Activated CD4-positive, alpha-beta memory T cell treated with anti-CD3 and anti-CD28 coated beads for 36 hours (primary cell): ENCODE measurements at regions not wholly inside any gene's neighbourhood (a gene's known extent, or its start where the extent isn't known, plus 50 kb on each side); places are given as distances from the start of the nearest gene placed in this dataset.
"Not testable (repeated sequence)": the region's sequence is repeated elsewhere in the genome, so short reads cannot be mapped to it uniquely, and the experiment has no call there.

ENCODE experiments used
- CTCF ChIA-PET: fragments of 350-600 bp; sonication (Branson Sonifier 250); formaldehyde crosslinking; loops from one replicate; lab custom pipeline; 2021; ENCODE audit warnings: antibody characterized with exemption, inconsistent platforms; lab: Charles Lee
- POLR2A ChIA-PET: fragments of 350-600 bp; sonication (Branson Sonifier 250); formaldehyde crosslinking; loops from one replicate; lab custom pipeline; 2021; ENCODE audit warnings: antibody characterized with exemption; lab: Charles Lee
- DNase-seq: peaks from one replicate; pipeline ENCODE4 v3.0.0-alpha.2; 2020
- H3K27ac Mint-ChIP-seq: one replicate; pipeline ENCODE4 v1.8.0; 2021; ENCODE audit warnings: mixed read lengths
- H3K27me3 Mint-ChIP-seq: one replicate; pipeline ENCODE4 v1.8.0; 2021; ENCODE audit warnings: mixed read lengths
- H3K36me3 Mint-ChIP-seq: one replicate; pipeline ENCODE4 v1.8.0; 2021; ENCODE audit warnings: mixed read lengths
- H3K4me1 Mint-ChIP-seq: one replicate; pipeline ENCODE4 v1.8.0; 2021; ENCODE audit warnings: low read depth, mixed read lengths
- H3K4me3 Mint-ChIP-seq: one replicate; pipeline ENCODE4 v1.8.0; 2021; ENCODE audit warnings: mild to moderate bottlenecking, mixed read lengths
- H3K9me3 Mint-ChIP-seq: one replicate; pipeline ENCODE4 v1.8.0; 2021; ENCODE audit warnings: mixed read lengths
- intact Hi-C: fragments of 100-400 bp; cut with micrococcal nuclease; formaldehyde crosslinking; loops from one replicate; pipeline ENCODE4 v1.15.1; 2023

GRCh38 chr3:139108253-139108969 is 63.7 kb upstream of the PRR23C start:
- Mint-ChIP-seq H3K27ac (no peak overlapping the region), H3K4me3 (no peak overlapping the region), H3K4me1 (peaks cover 1% of the 10 kb centered on the region), H3K36me3 (no peaks in the 10 kb centered on the region), H3K27me3 (no peaks in the 10 kb centered on the region), H3K9me3 (no peaks in the 10 kb centered on the region)
- intact Hi-C loops = no loop called here
- CTCF ChIA-PET = interaction anchor here (0.5 to 1.5 kb wide), 2 partner anchors 220 to 326 kb away, joined by 3 to 4 read pairs; no protein-coding TSS in a partner anchor
- DNase-seq = no peak
- POLR2A ChIA-PET = no interaction called here

GRCh38 chr3:139109271-139109670 is 64.6 kb upstream of the PRR23C start:
- intact Hi-C loops = no loop called here
- H3K27me3 Mint-ChIP-seq = peaks cover 2% of the 10 kb centered on the region
- ChIA-PET POLR2A (no interaction called here), CTCF (interaction anchor here (1.5 kb wide), 1 partner anchor 219 kb away, joined by 4 read pairs; no protein-coding TSS in a partner anchor)
- H3K27ac Mint-ChIP-seq = no peak overlapping the region
- H3K4me3 Mint-ChIP-seq = no peak overlapping the region
- DNase-seq = no peak
- no peaks in the 10 kb centered on the region for H3K36me3 Mint-ChIP-seq
- peaks cover 1% of the 10 kb centered on the region for H3K4me1 Mint-ChIP-seq
- no peaks in the 10 kb centered on the region for H3K9me3 Mint-ChIP-seq

GRCh38 chr3:139110072-139110830 is 65.6 kb upstream of the PRR23C start:
- H3K27me3 Mint-ChIP-seq = peaks cover 2% of the 10 kb centered on the region
- POLR2A ChIA-PET = no interaction called here
- H3K36me3 Mint-ChIP-seq = no peaks in the 10 kb centered on the region
- no peak overlapping the region for H3K27ac Mint-ChIP-seq
- H3K4me1 Mint-ChIP-seq = peaks cover 1% of the 10 kb centered on the region
- CTCF ChIA-PET = interaction anchor here (0.7 to 3.7 kb wide), 6 partner anchors 8 to 235 kb away, joined by 3 to 68 read pairs (median 8); partner anchors contain the start of gene MRPS22
- intact Hi-C loops = loop anchor here (5.0 to 10.0 kb wide), 2 partner anchors 163 to 535 kb away; partner anchors contain the start of genes FOXL2 and FOXL2NB
- no peak overlapping the region for H3K4me3 Mint-ChIP-seq
- DNase-seq = no peak
- no peaks in the 10 kb centered on the region for H3K9me3 Mint-ChIP-seq

GRCh38 chr3:139110929-139111328 is 66.2 kb upstream of the PRR23C start:
- H3K9me3 Mint-ChIP-seq = not testable (repeated sequence)
- intact Hi-C loops = loop anchor here (5.0 to 10.0 kb wide), 2 partner anchors 164 to 536 kb away; partner anchors contain the start of genes FOXL2 and FOXL2NB

GRCh38 chr3:139111392-139112229 is 66.9 kb upstream of the PRR23C start:
- Mint-ChIP-seq H3K36me3 (no peaks in the 10 kb centered on the region), H3K27ac (no peak overlapping the region), H3K27me3 (peaks cover 2% of the 10 kb centered on the region), H3K4me3 (no peak overlapping the region), H3K4me1 (peaks cover 1% of the 10 kb centered on the region), H3K9me3 (no peaks in the 10 kb centered on the region)
- intact Hi-C loops = loop anchor here (2.0 to 10.0 kb wide), 4 partner anchors 91 to 537 kb away; partner anchors contain the start of genes FOXL2 and FOXL2NB
- POLR2A ChIA-PET = no interaction called here
- CTCF ChIA-PET = interaction anchor here (0.6 to 3.7 kb wide), 22 partner anchors 10 to 965 kb away, joined by 3 to 68 read pairs (median 5); partner anchors contain the start of gene MRPS22
- DNase-seq = peak; percentile 71

More at GRCh38 chr3:139110929-139111328, 66.2 kb upstream of the PRR23C start:
- POLR2A ChIA-PET, DNase-seq, H3K4me1 Mint-ChIP-seq, H3K4me3 Mint-ChIP-seq, H3K27me3 Mint-ChIP-seq, H3K27ac Mint-ChIP-seq, H3K36me3 Mint-ChIP-seq: not testable (repeated sequence)
- CTCF ChIA-PET = interaction anchor here (1.5 to 3.7 kb wide), 7 partner anchors 9 to 234 kb away, joined by 6 to 68 read pairs (median 12); partner anchors contain the start of gene MRPS22

GRCh38 chr3:139112230-139112558 is 67.5 kb upstream of the PRR23C start:
- intact Hi-C loops = loop anchor here (2.0 to 10.0 kb wide), 4 partner anchors 91 to 537 kb away; partner anchors contain the start of genes FOXL2 and FOXL2NB
- CTCF ChIA-PET = interaction anchor here (0.6 to 3.7 kb wide), 23 partner anchors 9 to 965 kb away, joined by 3 to 68 read pairs (median 5); partner anchors contain the start of gene MRPS22

GRCh38 chr3:139113231-139113992 is 68.7 kb upstream of the PRR23C start:
- H3K4me3 Mint-ChIP-seq = no peak overlapping the region
- intact Hi-C loops = loop anchor here (2.0 to 10.0 kb wide), 4 partner anchors 89 to 539 kb away; partner anchors contain the start of genes FOXL2 and FOXL2NB
- ChIA-PET POLR2A (no interaction called here), CTCF (interaction anchor here (2.2 to 3.7 kb wide), 4 partner anchors 11 to 216 kb away, joined by 7 to 68 read pairs (median 18); no protein-coding TSS in a partner anchor)
- H3K4me1 Mint-ChIP-seq = peaks cover 1% of the 10 kb centered on the region
- no peak overlapping the region for H3K27ac Mint-ChIP-seq
- DNase-seq = peak; percentile 37
- H3K9me3 Mint-ChIP-seq = no peaks in the 10 kb centered on the region
- no peaks in the 10 kb centered on the region for H3K36me3 Mint-ChIP-seq
- peaks cover 2% of the 10 kb centered on the region for H3K27me3 Mint-ChIP-seq

More at GRCh38 chr3:139112230-139112558, 67.5 kb upstream of the PRR23C start:
- POLR2A ChIA-PET = no interaction called here
- H3K4me1 Mint-ChIP-seq = peaks cover 1% of the 10 kb centered on the region
- H3K9me3 Mint-ChIP-seq = no peaks in the 10 kb centered on the region
- no peak for DNase-seq
- no peak overlapping the region for H3K4me3 Mint-ChIP-seq
- no peaks in the 10 kb centered on the region for H3K36me3 Mint-ChIP-seq
- peaks cover 2% of the 10 kb centered on the region for H3K27me3 Mint-ChIP-seq
- H3K27ac Mint-ChIP-seq = no peak overlapping the region

GRCh38 chr3:139113993-139114375 is 69.3 kb upstream of the PRR23C start:
- Mint-ChIP-seq H3K27ac (no peak overlapping the region), H3K27me3 (peaks cover 2% of the 10 kb centered on the region), H3K9me3 (no peaks in the 10 kb centered on the region), H3K4me3 (no peak overlapping the region), H3K4me1 (peaks cover 1% of the 10 kb centered on the region), H3K36me3 (no peaks in the 10 kb centered on the region)
- intact Hi-C loops = loop anchor here (2.0 to 10.0 kb wide), 4 partner anchors 89 to 539 kb away; partner anchors contain the start of genes FOXL2 and FOXL2NB
- ChIA-PET POLR2A (no interaction called here), CTCF (interaction anchor here (3.6 to 3.7 kb wide), 2 partner anchors 12 to 215 kb away, joined by 25 to 68 read pairs; no protein-coding TSS in a partner anchor)
- DNase-seq = no peak

- H3K27me3 Mint-ChIP-seq, POLR2A ChIA-PET, CTCF ChIA-PET, DNase-seq, H3K27ac Mint-ChIP-seq, H3K4me3 Mint-ChIP-seq, H3K36me3 Mint-ChIP-seq, H3K9me3 Mint-ChIP-seq, H3K4me1 Mint-ChIP-seq: not testable (repeated sequence)
- intact Hi-C loops = loop anchor here (10.0 kb wide), 1 partner anchor 542 kb away; no protein-coding TSS in a partner anchor
Measured at GRCh38 chr3:139116631-139117030, 71.9 kb upstream of the PRR23C start.

- Mint-ChIP-seq H3K9me3 (no peaks in the 10 kb centered on the region), H3K4me1 (no peaks in the 10 kb centered on the region), H3K27me3 (peaks cover 2% of the 10 kb centered on the region), H3K36me3 (no peaks in the 10 kb centered on the region), H3K4me3 (no peak overlapping the region), H3K27ac (no peak overlapping the region)
- DNase-seq = peak; percentile 48
- POLR2A ChIA-PET = no interaction called here
- CTCF ChIA-PET = no interaction called here
- intact Hi-C loops = loop anchor here (10.0 kb wide), 1 partner anchor 542 kb away; no protein-coding TSS in a partner anchor
Measured at GRCh38 chr3:139117136-139117675, 72.5 kb upstream of the PRR23C start.
